ENCODE measurements at regions not wholly inside any gene's neighbourhood (a gene's known extent, or its start where the extent isn't known, plus 50 kb on each side); places are given as distances from the start of the nearest gene placed in this dataset.

DNA sequence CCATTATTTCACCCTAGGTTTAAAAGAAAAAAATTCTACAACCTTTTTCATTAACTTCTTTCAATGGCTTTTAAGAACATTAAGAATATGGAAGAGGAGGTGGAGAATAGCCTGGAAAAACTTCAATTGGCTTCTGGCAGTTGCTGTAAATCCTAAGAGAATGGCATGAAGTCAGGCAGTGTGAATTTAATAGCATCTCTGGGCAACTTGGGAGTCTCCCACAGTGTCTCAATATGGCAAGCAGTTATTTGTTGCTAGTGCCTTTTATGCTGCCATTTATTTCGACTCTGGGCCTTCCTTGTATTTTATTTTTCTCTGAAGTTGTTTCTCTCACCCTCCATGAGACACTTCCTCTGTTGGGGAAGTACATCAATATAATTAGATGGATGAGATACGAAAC lies 322.1 kb downstream of the CBLL2 start:
- TF ChIP-seq RB1 (IDR thresholded peaks at IDR 0.05; ENCODE audit: borderline replicate concordance) = no peak
- no peak for TF ChIP-seq POLR2AphosphoS5 (IDR thresholded peaks at IDR 0.05; ENCODE audit: low read length)
- no peak for TF ChIP-seq POLR2A (IDR thresholded peaks at IDR 0.05; ENCODE audit: low read depth, low read length)
- TF ChIP-seq, protein P1, sequence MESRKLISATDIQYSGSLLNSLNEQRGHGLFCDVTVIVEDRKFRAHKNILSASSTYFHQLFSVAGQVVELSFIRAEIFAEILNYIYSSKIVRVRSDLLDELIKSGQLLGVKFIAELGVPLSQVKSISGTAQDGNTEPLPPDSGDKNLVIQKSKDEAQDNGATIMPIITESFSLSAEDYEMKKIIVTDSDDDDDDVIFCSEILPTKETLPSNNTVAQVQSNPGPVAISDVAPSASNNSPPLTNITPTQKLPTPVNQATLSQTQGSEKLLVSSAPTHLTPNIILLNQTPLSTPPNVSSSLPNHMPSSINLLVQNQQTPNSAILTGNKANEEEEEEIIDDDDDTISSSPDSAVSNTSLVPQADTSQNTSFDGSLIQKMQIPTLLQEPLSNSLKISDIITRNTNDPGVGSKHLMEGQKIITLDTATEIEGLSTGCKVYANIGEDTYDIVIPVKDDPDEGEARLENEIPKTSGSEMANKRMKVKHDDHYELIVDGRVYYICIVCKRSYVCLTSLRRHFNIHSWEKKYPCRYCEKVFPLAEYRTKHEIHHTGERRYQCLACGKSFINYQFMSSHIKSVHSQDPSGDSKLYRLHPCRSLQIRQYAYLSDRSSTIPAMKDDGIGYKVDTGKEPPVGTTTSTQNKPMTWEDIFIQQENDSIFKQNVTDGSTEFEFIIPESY (IDR thresholded peaks at IDR 0.05) = no peak
- TF ChIP-seq, protein P2, sequence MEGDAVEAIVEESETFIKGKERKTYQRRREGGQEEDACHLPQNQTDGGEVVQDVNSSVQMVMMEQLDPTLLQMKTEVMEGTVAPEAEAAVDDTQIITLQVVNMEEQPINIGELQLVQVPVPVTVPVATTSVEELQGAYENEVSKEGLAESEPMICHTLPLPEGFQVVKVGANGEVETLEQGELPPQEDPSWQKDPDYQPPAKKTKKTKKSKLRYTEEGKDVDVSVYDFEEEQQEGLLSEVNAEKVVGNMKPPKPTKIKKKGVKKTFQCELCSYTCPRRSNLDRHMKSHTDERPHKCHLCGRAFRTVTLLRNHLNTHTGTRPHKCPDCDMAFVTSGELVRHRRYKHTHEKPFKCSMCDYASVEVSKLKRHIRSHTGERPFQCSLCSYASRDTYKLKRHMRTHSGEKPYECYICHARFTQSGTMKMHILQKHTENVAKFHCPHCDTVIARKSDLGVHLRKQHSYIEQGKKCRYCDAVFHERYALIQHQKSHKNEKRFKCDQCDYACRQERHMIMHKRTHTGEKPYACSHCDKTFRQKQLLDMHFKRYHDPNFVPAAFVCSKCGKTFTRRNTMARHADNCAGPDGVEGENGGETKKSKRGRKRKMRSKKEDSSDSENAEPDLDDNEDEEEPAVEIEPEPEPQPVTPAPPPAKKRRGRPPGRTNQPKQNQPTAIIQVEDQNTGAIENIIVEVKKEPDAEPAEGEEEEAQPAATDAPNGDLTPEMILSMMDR (IDR thresholded peaks at IDR 0.05 in 2 of 3, conservative IDR thresholded peaks at IDR 0.05 in 1 of 3; ENCODE audit: control insufficient read depth in 2 of 3, extremely low read depth in 1 of 3, insufficient read depth in 1 of 3, low read depth in 3 of 3, low read length in 3 of 3) = no peak
